ES-I3 (cell line): ENCODE measurements at regions not wholly inside any gene's neighbourhood (a gene's known extent, or its start where the extent isn't known, plus 50 kb on each side); places are given as distances from the start of the nearest gene placed in this dataset.

ENCODE experiments used
- H3K36me3 ChIP-seq: 2 replicates; pipeline ENCODE4 v1.6.1; 2013; ENCODE audit warnings: mild to moderate bottlenecking, low read length, control low read depth, moderate library complexity; ENCODE audit not compliant: insufficient read depth
- H3K4me1 ChIP-seq: 2 replicates; pipeline ENCODE4 v1.6.1; 2013; ENCODE audit warnings: mild to moderate bottlenecking, control low read depth, low read length; ENCODE audit not compliant: insufficient read depth
- H3K9ac ChIP-seq: 2 replicates; pipeline ENCODE4 v1.6.1; 2013; ENCODE audit warnings: low read depth, mild to moderate bottlenecking, low read length, moderate library complexity
- H3K9me3 ChIP-seq: 2 replicates; pipeline ENCODE4 v1.6.1; 2013; ENCODE audit warnings: mild to moderate bottlenecking, low read length, moderate library complexity; ENCODE audit not compliant: control insufficient read depth, insufficient read depth

- Histone ChIP-seq H3K4me1 (no peaks in the 10 kb centered on the region), H3K36me3 (no peaks in the 10 kb centered on the region)
Observed at GRCh38 chr6:23927935-23928334, 198.1 kb upstream of the NRSN1 start.

DNA sequence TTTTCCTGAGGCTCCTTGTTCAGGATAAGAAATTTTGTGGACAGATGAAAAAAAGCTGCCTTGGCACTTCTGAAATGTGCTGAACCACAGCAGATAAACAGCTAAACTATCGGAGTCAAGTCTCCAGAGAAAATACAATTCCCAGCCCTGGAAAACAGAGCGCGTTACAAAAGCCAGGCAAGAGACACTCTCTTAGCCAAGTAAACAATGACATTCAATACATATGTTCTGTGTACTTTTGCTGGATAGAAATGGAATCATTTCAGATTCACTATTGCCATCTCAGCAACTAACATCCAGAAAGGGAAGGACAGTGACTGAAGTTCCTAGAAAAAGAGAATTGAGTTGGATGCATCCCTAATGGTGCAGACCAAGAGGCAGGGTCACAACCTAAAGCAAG lies 196.8 kb upstream of the NRSN1 start:
- no peak overlapping the region for H3K9ac ChIP-seq
- H3K36me3 ChIP-seq, result no peaks in the 10 kb centered on the region
- no peaks in the 10 kb centered on the region for H3K9me3 ChIP-seq

More at GRCh38 chr6:23927935-23928334, 198.1 kb upstream of the NRSN1 start:
- Histone ChIP-seq H3K9me3 (no peaks in the 10 kb centered on the region), H3K9ac (no peak overlapping the region)

DNA sequence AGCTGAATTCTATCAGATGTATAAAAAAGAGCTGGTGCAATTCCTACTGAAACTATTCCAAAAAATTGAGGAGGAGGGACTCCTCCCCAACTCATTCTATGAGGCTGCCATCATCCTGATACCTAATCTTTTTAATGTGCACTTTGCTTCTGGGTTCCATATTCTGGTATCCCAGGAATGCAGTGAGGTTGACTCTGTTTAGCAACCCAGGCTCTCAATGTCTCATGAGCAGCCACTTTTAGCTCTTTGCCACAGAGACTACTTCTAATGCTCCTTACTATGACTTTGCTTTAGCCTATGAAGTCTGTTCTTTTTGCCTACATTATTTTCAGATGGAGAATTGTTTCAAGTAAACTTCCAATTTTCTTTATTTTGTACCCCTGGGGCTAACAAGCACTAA lies 185.5 kb upstream of the NRSN1 start:
- H3K9ac ChIP-seq, result no peak overlapping the region
- no peaks in the 10 kb centered on the region for H3K36me3 ChIP-seq
- H3K9me3 ChIP-seq, result no peaks in the 10 kb centered on the region
- no peaks in the 10 kb centered on the region for H3K4me1 ChIP-seq

More for the DNA sequence above, 196.8 kb upstream of the NRSN1 start:
- H3K4me1 ChIP-seq, result no peaks in the 10 kb centered on the region

DNA sequence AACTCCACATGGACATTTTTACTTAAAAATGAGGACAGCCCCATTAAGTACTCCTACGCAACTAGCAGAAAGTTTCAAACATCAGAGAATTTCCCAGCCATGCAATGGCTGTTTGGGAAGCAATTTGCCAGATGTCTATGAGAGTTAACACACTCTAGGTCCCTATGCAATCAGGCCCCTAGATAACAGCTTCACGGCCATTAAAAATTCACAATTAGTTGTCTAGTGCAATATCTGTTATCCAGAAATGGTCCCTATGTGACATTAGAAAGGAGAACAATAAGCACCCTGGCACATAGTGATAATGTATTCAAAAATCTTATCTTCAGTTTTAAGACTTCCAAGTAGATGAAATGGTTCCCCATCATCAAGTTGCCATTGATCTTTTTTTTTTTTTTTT lies 174.3 kb upstream of the NRSN1 start:
- Histone ChIP-seq H3K4me1 (peaks cover 6% of the 10 kb centered on the region; the same call in 1 of the 2 replicates), H3K36me3 (no peaks in the 10 kb centered on the region), H3K9me3 (no peaks in the 10 kb centered on the region), H3K9ac (no peak overlapping the region)

- Histone ChIP-seq H3K36me3 (no peaks in the 10 kb centered on the region), H3K9me3 (no peaks in the 10 kb centered on the region), H3K4me1 (peaks cover 6% of the 10 kb centered on the region; the same call in 1 of the 2 replicates), H3K9ac (no peak overlapping the region)
Observed at GRCh38 chr6:23952245-23952644, 173.8 kb upstream of the NRSN1 start.

DNA sequence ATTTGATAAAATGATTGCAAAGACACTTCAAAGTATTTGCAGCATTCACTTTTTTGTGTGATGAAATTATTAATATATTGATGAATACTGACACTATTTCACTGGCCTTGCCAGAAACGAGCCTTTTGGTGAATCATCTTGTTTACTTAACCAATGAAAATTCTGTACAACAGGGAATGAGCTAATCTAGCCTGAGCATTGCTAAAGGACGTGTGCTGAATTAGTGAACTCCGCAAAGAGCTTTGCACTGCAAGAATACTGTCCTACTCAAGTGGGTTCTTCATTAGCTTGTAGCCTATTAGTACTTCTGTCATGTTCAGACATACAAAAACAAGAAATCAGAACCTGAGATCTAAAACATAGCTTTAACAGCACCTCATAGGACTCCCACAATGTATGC lies 172.0 kb upstream of the NRSN1 start:
- H3K4me1 ChIP-seq, result peaks cover 6% of the 10 kb centered on the region; the same call in 1 of the 2 replicates
- H3K36me3 ChIP-seq, result no peaks in the 10 kb centered on the region
- no peak overlapping the region for H3K9ac ChIP-seq
- H3K9me3 ChIP-seq, result no peaks in the 10 kb centered on the region

- Histone ChIP-seq H3K9ac (no peak overlapping the region), H3K9me3 (no peaks in the 10 kb centered on the region), H3K4me1 (peaks cover 6% of the 10 kb centered on the region; the same call in 1 of the 2 replicates), H3K36me3 (no peaks in the 10 kb centered on the region)
Observed at GRCh38 chr6:23957017-23957416, 169.0 kb upstream of the NRSN1 start.

DNA sequence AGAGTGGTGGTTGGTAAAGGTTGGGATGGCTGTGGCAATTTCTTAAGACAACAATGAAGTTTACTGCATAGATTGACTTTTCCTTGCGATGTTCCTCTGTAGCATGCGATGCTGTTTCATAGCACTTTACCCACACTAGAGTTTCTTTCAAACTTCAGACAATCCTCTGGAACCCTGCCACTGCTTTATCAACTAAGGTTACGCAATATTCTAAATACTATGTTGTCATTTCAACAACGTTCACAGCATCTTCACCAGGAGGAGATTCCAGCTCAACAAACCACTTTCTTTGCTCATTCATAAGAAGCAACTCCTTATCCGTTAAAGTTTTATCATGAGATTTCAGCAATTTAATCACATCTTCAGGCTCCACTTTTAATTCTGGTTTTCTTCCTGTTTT lies 161.2 kb upstream of the NRSN1 start:
- Histone ChIP-seq H3K9ac (no peak overlapping the region), H3K36me3 (no peaks in the 10 kb centered on the region), H3K9me3 (no peaks in the 10 kb centered on the region), H3K4me1 (0 out of 2 replicates have a peak, but pooled peaks cover 4% of the 10 kb centered on the region)

DNA sequence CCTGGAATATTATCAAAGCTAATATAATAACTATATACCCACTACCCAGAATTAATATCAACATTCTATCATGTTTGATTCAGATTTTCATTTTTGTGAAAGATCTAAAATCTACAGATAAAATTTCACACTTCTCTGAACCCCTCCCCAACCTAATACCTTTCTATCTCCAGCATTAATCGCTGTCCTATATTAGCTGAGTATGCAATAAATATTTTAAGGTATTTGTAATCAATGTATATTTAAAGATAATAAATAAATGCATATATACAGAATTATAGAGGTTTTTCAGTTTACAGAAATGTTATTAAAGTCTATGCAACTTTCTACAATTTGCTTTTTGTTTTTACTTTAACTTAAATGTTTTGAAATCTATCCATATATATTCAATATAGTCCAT lies 156.7 kb upstream of the NRSN1 start:
- Histone ChIP-seq H3K4me1 (no peaks in the 10 kb centered on the region), H3K9ac (no peak overlapping the region)

DNA sequence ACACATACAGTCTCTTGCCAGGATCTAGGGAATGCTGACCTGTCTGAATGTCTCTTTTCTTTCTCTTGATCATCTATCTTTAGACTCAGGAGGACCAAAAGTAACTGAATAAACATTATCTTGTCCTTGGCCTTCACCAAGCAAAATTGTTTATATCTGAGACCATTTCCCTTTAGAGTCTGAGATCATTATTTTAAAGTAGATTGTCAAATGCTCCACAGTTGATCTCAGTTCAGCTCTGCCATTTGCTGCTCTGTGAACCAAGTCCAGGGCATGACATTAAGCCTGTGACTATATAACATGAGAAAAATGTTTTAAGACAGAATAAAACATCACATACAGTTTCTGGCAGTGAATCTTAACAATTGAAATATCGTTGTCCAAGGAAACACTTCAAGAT lies 148.3 kb upstream of the NRSN1 start:
- H3K9me3 ChIP-seq, result no peaks in the 10 kb centered on the region
- no peak overlapping the region for H3K9ac ChIP-seq
- H3K36me3 ChIP-seq, result no peaks in the 10 kb centered on the region
- 0 out of 2 replicates have a peak, but pooled peaks cover 5% of the 10 kb centered on the region for H3K4me1 ChIP-seq

More for the DNA sequence above, 156.7 kb upstream of the NRSN1 start:
- Histone ChIP-seq H3K9me3 (no peaks in the 10 kb centered on the region), H3K36me3 (no peaks in the 10 kb centered on the region)

GRCh38 chr6:23980965-23981364 lies 145.1 kb upstream of the NRSN1 start:
- 0 out of 2 replicates have a peak, but pooled peaks cover 5% of the 10 kb centered on the region for H3K4me1 ChIP-seq
- no peaks in the 10 kb centered on the region for H3K36me3 ChIP-seq
- H3K9ac ChIP-seq, result no peak overlapping the region
- H3K9me3 ChIP-seq, result no peaks in the 10 kb centered on the region

- H3K9me3 ChIP-seq, result no peaks in the 10 kb centered on the region
- H3K9ac ChIP-seq, result no peak overlapping the region
- no peaks in the 10 kb centered on the region for H3K36me3 ChIP-seq
- H3K4me1 ChIP-seq, result 0 out of 2 replicates have a peak, but pooled peaks cover 5% of the 10 kb centered on the region
Observed at GRCh38 chr6:23981923-23982322, 144.1 kb upstream of the NRSN1 start.

DNA sequence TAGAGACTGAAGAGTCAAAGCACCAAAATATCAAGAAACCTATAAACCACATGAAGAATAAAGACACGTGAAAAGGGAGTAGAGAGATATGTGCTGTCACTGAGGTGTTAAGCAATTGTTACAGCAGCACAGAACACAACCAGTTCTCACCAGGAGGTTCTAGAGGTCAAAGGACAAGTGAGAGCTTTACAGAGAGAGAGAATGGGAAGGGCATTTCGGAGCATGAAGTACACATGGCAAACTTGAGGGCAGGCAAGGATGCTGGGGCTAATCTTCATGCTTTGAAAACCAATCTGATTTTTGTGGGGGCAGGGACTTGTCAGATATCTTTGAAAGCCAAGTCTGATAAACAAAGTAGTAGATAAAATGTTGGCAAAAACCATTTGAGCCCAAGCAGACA lies 142.3 kb upstream of the NRSN1 start:
- Histone ChIP-seq H3K36me3 (no peaks in the 10 kb centered on the region), H3K9me3 (no peaks in the 10 kb centered on the region), H3K4me1 (0 out of 2 replicates have a peak, but pooled peaks cover 5% of the 10 kb centered on the region), H3K9ac (no peak overlapping the region)

DNA sequence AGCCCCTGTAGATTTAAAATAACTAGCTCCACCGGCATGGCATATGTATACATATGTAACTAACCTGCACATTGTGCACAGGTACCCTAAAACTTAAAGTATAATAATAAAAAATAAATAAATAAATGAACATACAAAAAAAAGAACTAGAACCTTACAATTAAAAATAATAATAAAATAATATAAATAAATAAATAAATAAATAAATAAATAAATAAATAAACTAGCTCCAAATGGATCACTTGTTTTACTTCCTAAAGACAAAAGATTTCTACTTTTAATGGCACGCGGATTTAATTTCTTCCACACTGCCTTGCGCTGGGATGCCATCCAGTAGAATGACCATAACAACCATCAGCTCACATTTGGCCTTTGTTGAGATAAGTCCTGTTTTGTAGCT lies 141.0 kb upstream of the NRSN1 start:
- no peaks in the 10 kb centered on the region for H3K9me3 ChIP-seq
- no peaks in the 10 kb centered on the region for H3K36me3 ChIP-seq
- H3K4me1 ChIP-seq, result 0 out of 2 replicates have a peak, but pooled peaks cover 5% of the 10 kb centered on the region
- no peak overlapping the region for H3K9ac ChIP-seq

DNA sequence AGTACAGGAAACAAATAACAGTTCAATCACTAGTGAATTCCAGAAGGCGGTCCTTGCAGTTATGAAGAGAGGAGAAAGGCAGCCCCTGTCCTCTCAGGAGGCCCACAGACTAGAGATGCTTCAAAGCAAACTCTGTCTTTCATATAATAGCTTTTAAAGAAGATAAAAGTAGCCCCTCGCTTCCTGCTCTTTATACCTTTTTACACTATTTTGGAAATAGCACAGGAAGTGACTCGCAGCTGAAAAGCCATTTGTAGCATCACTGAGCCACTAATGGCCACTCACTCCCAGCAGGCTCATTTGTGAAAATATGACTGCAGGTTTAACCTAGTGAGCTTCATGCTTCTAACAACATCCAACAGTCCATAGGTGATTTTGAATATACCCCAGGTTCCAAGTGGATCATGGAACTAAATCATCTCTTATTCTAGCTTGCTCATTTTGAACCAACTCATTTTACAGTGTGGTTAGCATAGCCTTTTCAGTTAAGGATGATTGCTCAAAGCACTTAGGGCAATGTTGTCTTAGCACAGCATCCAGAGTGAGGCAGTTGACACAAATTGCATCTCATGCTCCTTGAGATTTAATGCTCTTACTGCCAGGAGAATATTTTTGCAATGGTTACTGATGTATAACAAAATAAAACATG lies 136.0 kb upstream of the NRSN1 start:
- no peaks in the 10 kb centered on the region for H3K4me1 ChIP-seq
- H3K9me3 ChIP-seq, result no peaks in the 10 kb centered on the region
- H3K9ac ChIP-seq, result no peak overlapping the region
- H3K36me3 ChIP-seq, result no peaks in the 10 kb centered on the region
